ENCODE measurements at regions not wholly inside any gene's neighbourhood (a gene's known extent, or its start where the extent isn't known, plus 50 kb on each side); places are given as distances from the start of the nearest gene placed in this dataset.

GRCh38 chr3:152720951-152721718, 113.8 kb upstream of the P2RY1 start:
- H3K4me3 ChIP-seq (ENCODE audit: low read depth, low read length) = no peak overlapping the region
- no peak for DNase-seq (ENCODE audit: low read depth)
- no peak for TF ChIP-seq CTCF (IDR thresholded peaks at IDR 0.05; ENCODE audit: low read depth, low read length, missing control alignments)
- in situ Hi-C loops (cut with HindIII; ENCODE audit: low sequenced_read_pairs) = no loop called here

GRCh38 chr3:152724270-152724669, 110.7 kb upstream of the P2RY1 start:
- DNase-seq (ENCODE audit: low read depth) = no peak
- H3K4me3 ChIP-seq (ENCODE audit: low read depth, low read length) = no peak overlapping the region
- in situ Hi-C loops (cut with HindIII; ENCODE audit: low sequenced_read_pairs) = no loop called here
- no peak for TF ChIP-seq CTCF (IDR thresholded peaks at IDR 0.05; ENCODE audit: low read depth, low read length, missing control alignments)

- no peak for TF ChIP-seq CTCF (IDR thresholded peaks at IDR 0.05; ENCODE audit: low read depth, low read length, missing control alignments)
- in situ Hi-C loops (cut with HindIII; ENCODE audit: low sequenced_read_pairs) = no loop called here
- no peak for DNase-seq (ENCODE audit: low read depth)
- no peak overlapping the region for H3K4me3 ChIP-seq (ENCODE audit: low read depth, low read length)
Measured at GRCh38 chr3:152728231-152728980, 106.5 kb upstream of the P2RY1 start.

GRCh38 chr3:152729906-152730305, 105.0 kb upstream of the P2RY1 start:
- no peak for TF ChIP-seq CTCF (IDR thresholded peaks at IDR 0.05; ENCODE audit: low read depth, low read length, missing control alignments)
- H3K4me3 ChIP-seq (ENCODE audit: low read depth, low read length) = no peak overlapping the region
- in situ Hi-C loops (cut with HindIII; ENCODE audit: low sequenced_read_pairs) = no loop called here
- no peak for DNase-seq (ENCODE audit: low read depth)

- DNase-seq (ENCODE audit: low read depth) = no peak
- TF ChIP-seq CTCF (IDR thresholded peaks at IDR 0.05; ENCODE audit: low read depth, low read length, missing control alignments) = no peak
- H3K4me3 ChIP-seq (ENCODE audit: low read depth, low read length) = no peak overlapping the region
- in situ Hi-C loops (cut with HindIII; ENCODE audit: low sequenced_read_pairs) = no loop called here
Measured at GRCh38 chr3:152731511-152731910, 103.4 kb upstream of the P2RY1 start.

- no peak for TF ChIP-seq CTCF (IDR thresholded peaks at IDR 0.05; ENCODE audit: low read depth, low read length, missing control alignments)
- in situ Hi-C loops (cut with HindIII; ENCODE audit: low sequenced_read_pairs) = no loop called here
- H3K4me3 ChIP-seq (ENCODE audit: low read depth, low read length) = no peak overlapping the region
Measured at GRCh38 chr3:152733584-152734119, 101.3 kb upstream of the P2RY1 start.

More at GRCh38 chr3:152733584-152734119, 101.3 kb upstream of the P2RY1 start:
- DNase-seq (ENCODE audit: low read depth) = no peak
